ENCODE measurements at regions not wholly inside any gene's neighbourhood (a gene's known extent, or its start where the extent isn't known, plus 50 kb on each side); places are given as distances from the start of the nearest gene placed in this dataset.

- ChIA-PET POLR2A (no interaction called here), CTCF (no interaction called here)
- DNase-seq (ENCODE audit: extremely low spot score), result no peak
- TF ChIP-seq BHLHE40 (IDR thresholded peaks at IDR 0.05; ENCODE audit: borderline replicate concordance) (no peak), FOXA1 (IDR thresholded peaks at IDR 0.05) (no peak), LEF1 (IDR thresholded peaks at IDR 0.05; ENCODE audit: borderline replicate concordance) (no peak), ZNF384 (IDR thresholded peaks at IDR 0.05) (no peak), FOXK2 (IDR thresholded peaks at IDR 0.05) (no peak), ELF4 (IDR thresholded peaks at IDR 0.05) (no peak), SUZ12 (IDR thresholded peaks at IDR 0.05) (no peak), TARDBP (IDR thresholded peaks at IDR 0.05) (no peak), L3MBTL2 (conservative IDR thresholded peaks at IDR 0.05) (no peak), FOXM1 (IDR thresholded peaks at IDR 0.05; ENCODE audit: borderline replicate concordance) (no peak), CTBP1 (IDR thresholded peaks at IDR 0.05; ENCODE audit: borderline replicate concordance) (no peak), HDGF (IDR thresholded peaks at IDR 0.05; ENCODE audit: borderline replicate concordance) (no peak), NFRKB (IDR thresholded peaks at IDR 0.05) (no peak), SP1 (IDR thresholded peaks at IDR 0.05) (no peak), PKNOX1 (IDR thresholded peaks at IDR 0.05) (no peak), ARNT (IDR thresholded peaks at IDR 0.05) (no peak)
Observed at GRCh38 chr12:124365726-124366430, 71.0 kb downstream of the RFLNA start.
